LNCaP clone FGC (cell line): ENCODE measurements at regions not wholly inside any gene's neighbourhood (a gene's known extent, or its start where the extent isn't known, plus 50 kb on each side); places are given as distances from the start of the nearest gene placed in this dataset.

Experiments used
- DNase-seq: peaks from one replicate; pipeline ENCODE4 v3.0.0-alpha.2; 2011; ENCODE audit warnings: low read depth
- H3K4me3 ChIP-seq: 2 replicates; pipeline ENCODE4 v1.5.1; 2011; ENCODE audit warnings: mild to moderate bottlenecking, low read depth, low read length, control low read depth
- CTCF ChIP-seq: IDR thresholded peaks from 2 replicates; pipeline ENCODE4 v1.5.1; 2012; ENCODE audit warnings: mild to moderate bottlenecking; ENCODE audit not compliant: control insufficient read depth, insufficient read depth; ENCODE audit errors: extremely low read depth

GRCh38 chr13:81138353-81138980 lies 797.5 kb upstream of the SPRY2 start:
- no peak overlapping the region for H3K4me3 ChIP-seq
- TF ChIP-seq CTCF, result no peak
- no peak for DNase-seq

GRCh38 chr13:81133066-81133465 lies 792.1 kb upstream of the SPRY2 start:
- no peak overlapping the region for H3K4me3 ChIP-seq
- TF ChIP-seq CTCF, result no peak
- no peak for DNase-seq

- no peak for TF ChIP-seq CTCF
- DNase-seq, result no peak
- H3K4me3 ChIP-seq, result no peak overlapping the region
These were observed 776.5 kb upstream of the SPRY2 start for GRCh38 chr13:81117416-81117815.

GRCh38 chr13:81116461-81117282 lies 775.7 kb upstream of the SPRY2 start:
- no peak for TF ChIP-seq CTCF
- H3K4me3 ChIP-seq, result no peak overlapping the region
- no peak for DNase-seq

- no peak for DNase-seq
- no peak overlapping the region for H3K4me3 ChIP-seq
- no peak for TF ChIP-seq CTCF
These were observed 768.1 kb upstream of the SPRY2 start for GRCh38 chr13:81109026-81109425.

- H3K4me3 ChIP-seq, result no peak overlapping the region
- DNase-seq, result no peak
- TF ChIP-seq CTCF, result no peak
These were observed 765.4 kb upstream of the SPRY2 start for GRCh38 chr13:81106348-81106747.
